PC-3 (cell line): ENCODE measurements at regions not wholly inside any gene's neighbourhood (a gene's known extent, or its start where the extent isn't known, plus 50 kb on each side); places are given as distances from the start of the nearest gene placed in this dataset.

Experiments used
- CTCF ChIP-seq: fragments of 300-600 bp; sonication (generic); conservative IDR thresholded peaks from 2 replicates; pipeline ENCODE4 v1.5.1; 2017; ENCODE audit warnings: antibody characterized with exemption, low read depth, mild to moderate bottlenecking, low read length
- EZH2phosphoT487 ChIP-seq: fragments of 300-600 bp; sonication (generic); IDR thresholded peaks from 2 replicates; pipeline ENCODE4 v1.6.1; 2018; ENCODE audit warnings: mild to moderate bottlenecking, antibody characterized with exemption, low read length, borderline replicate concordance

DNA sequence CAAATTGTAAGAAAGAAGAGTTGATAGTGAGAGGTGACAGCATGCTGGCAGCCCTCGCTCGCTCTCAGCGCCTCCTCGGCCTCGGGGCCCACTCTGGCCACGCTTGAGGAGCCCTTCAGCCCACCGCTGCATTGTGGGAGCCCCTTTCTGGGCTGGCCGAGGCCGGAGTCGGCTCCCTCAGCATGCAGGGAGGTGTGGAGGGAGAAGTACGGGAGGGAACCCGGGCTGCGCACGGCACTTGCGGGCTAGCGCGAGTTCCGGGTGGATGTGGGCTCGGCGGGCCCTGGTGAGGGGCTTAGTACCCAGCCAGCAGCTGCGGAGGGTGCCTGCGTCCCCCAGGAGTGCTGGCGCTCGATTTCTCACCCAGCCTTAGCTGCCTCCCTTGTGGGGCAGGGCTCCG lies 539.7 kb upstream of the CCDC179 start:
- TF ChIP-seq CTCF (no peak), EZH2phosphoT487 (no peak)
